Skeletal muscle satellite cell (primary cell): ENCODE measurements at regions not wholly inside any gene's neighbourhood (a gene's known extent, or its start where the extent isn't known, plus 50 kb on each side); places are given as distances from the start of the nearest gene placed in this dataset.

Experiments used
- H3K27me3 ChIP-seq: 2 replicates; pipeline ENCODE4 v1.7.0; 2013; ENCODE audit warnings: low read length; ENCODE audit not compliant: control insufficient read depth, insufficient read depth
- H3K36me3 ChIP-seq: 2 replicates; pipeline ENCODE4 v1.7.0; 2013; ENCODE audit warnings: mild to moderate bottlenecking, control low read depth, low read length; ENCODE audit not compliant: insufficient read depth
- H3K4me1 ChIP-seq: 2 replicates; pipeline ENCODE4 v1.7.0; 2013; ENCODE audit warnings: low read length; ENCODE audit not compliant: control insufficient read depth, insufficient read depth
- H3K4me2 ChIP-seq: 2 replicates; pipeline ENCODE4 v1.7.0; 2013; ENCODE audit warnings: mild to moderate bottlenecking, low read length
- H3K4me3 ChIP-seq: 2 replicates; pipeline ENCODE4 v1.7.0; 2013; ENCODE audit warnings: low read length
- H3K9ac ChIP-seq: 2 replicates; pipeline ENCODE4 v1.7.0; 2013; ENCODE audit warnings: mild to moderate bottlenecking, low read depth, low read length, moderate library complexity
- H3K9me3 ChIP-seq: replicated peaks from 2 replicates; pipeline ENCODE4 v1.7.0; 2013; ENCODE audit warnings: mild to moderate bottlenecking, control low read depth, low read length

DNA sequence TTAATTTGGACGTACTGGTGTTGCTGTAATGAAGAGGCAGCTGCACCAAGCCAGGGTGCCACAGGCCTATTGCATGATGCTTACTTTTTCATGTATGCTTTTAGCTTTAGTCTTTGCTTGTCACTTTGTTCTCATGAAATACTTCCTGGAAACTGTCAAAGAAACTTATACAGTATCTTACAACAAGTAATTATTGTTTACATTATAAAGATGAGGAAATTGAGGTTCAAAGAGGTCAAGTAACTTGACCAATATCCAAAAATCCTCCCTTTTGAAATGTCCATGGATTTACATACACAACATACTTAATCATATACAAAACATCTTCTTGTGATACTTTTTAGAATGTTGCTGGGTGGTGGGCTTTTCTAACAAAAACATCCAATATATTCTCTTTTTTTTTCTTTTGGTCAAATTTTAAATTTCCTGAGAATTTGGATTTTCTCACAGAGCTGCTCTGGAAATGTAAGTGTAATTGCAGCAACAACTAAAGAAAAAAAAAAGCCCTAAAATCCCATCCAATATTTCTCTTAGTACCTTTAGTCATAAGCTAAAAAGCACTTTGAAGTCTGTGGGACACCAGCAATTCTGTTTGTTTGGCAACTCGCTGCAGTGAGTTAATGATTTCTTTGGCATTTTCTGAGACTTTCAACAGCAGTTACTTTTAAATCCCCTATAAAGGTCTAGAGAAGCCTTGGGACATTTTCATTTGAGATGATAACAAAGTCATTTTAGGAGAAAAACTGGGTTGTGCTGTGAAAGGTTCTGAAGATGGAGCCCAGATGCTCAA, 500.6 kb upstream of the IGFBP3 start:
- H3K4me2 ChIP-seq, result no peak overlapping the region
- H3K9me3 ChIP-seq, result no peaks in the 10 kb centered on the region
- H3K36me3 ChIP-seq, result no peaks in the 10 kb centered on the region
- no peak overlapping the region for H3K4me3 ChIP-seq
- no peaks in the 10 kb centered on the region for H3K4me1 ChIP-seq
- H3K27me3 ChIP-seq, result no peaks in the 10 kb centered on the region
- no peak overlapping the region for H3K9ac ChIP-seq

DNA sequence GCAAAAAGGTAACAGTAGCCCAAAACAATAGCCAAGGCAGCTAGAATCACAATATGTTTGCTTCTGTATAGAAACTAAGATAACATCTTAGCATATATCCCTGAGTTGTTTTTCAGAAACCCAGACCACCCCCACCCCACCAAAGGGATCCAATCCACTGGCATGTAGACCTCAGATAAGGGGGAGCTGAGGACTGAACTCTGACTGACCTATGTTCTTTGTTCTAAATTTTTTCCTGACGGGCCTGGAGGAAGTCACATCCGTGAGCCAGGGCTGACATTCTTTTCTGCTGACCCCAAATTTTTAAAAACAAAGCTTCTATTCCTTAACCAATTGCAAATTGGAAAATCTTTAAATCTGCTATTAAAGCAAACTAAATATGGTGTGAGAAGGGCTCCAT, 493.9 kb upstream of the IGFBP3 start:
- Histone ChIP-seq H3K4me1 (no peaks in the 10 kb centered on the region), H3K4me3 (no peak overlapping the region), H3K36me3 (no peaks in the 10 kb centered on the region), H3K9me3 (no peaks in the 10 kb centered on the region), H3K4me2 (no peak overlapping the region), H3K9ac (no peak overlapping the region), H3K27me3 (no peaks in the 10 kb centered on the region)

DNA sequence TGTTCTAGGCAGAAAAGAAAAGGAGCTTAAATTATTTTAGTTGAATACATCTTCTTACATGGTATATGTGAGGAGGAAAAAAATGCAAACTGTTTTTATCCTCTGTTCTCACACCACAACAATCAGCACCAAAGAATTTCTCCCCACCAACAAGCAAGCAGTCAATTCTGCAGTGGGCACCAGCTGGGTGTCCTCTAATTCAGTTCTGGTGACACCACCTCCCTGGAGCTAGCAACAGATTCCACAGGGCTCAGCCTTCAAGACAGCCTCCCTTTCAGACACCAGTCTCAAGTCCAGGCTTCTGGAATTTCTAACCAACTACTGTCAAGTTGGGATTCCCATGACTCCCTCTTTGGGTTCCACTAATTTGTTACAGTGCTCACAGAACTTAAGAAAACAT, 490.2 kb upstream of the IGFBP3 start:
- Histone ChIP-seq H3K4me2 (no peak overlapping the region), H3K27me3 (no peaks in the 10 kb centered on the region), H3K9ac (no peak overlapping the region), H3K4me3 (no peak overlapping the region), H3K4me1 (no peaks in the 10 kb centered on the region), H3K36me3 (no peaks in the 10 kb centered on the region), H3K9me3 (no peaks in the 10 kb centered on the region)

DNA sequence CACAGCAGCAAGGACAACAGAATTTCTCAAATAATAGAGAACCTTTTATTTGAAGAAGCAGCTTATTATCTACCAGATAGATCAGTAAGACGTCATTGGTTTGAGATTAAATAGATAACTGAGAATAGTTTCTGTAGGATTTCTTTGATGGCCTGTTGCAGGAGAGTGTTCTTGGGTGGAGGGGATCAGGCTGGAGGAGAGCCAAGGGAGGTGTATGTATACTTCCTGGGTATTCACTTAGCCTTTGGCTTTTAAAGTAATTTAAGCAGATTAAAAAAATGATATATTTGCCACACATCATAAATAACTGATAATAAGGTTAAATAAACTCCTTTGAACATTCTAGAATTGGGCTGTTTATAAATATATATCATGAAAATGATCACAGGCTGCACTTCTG, 486.1 kb upstream of the IGFBP3 start:
- H3K27me3 ChIP-seq, result no peaks in the 10 kb centered on the region
- H3K36me3 ChIP-seq, result no peaks in the 10 kb centered on the region
- no peak overlapping the region for H3K4me2 ChIP-seq
- H3K9ac ChIP-seq, result no peak overlapping the region
- no peak overlapping the region for H3K4me3 ChIP-seq
- H3K4me1 ChIP-seq, result no peaks in the 10 kb centered on the region
- H3K9me3 ChIP-seq, result no peaks in the 10 kb centered on the region

DNA sequence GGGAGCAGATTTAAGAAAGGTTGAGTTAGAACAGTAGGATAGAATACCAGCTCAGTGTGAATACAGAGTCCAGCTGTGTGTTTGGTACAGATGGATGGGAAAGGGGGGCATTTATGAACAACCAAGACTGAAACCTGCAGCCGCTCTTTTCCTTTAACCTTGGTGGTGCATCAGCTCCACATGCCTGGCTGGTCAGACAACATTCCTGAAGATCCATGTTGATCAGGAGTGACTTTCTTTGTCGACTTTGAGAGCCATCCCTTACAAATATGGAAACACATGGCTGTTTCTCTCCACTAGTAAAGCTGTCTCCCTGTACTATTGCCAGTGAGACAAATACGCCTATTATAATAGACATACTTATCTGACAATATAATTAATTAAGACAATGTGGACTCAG, 476.5 kb upstream of the IGFBP3 start:
- no peaks in the 10 kb centered on the region for H3K9me3 ChIP-seq
- no peaks in the 10 kb centered on the region for H3K4me1 ChIP-seq
- no peaks in the 10 kb centered on the region for H3K27me3 ChIP-seq
- no peak overlapping the region for H3K4me3 ChIP-seq
- no peak overlapping the region for H3K4me2 ChIP-seq
- H3K36me3 ChIP-seq, result no peaks in the 10 kb centered on the region
- H3K9ac ChIP-seq, result no peak overlapping the region

DNA sequence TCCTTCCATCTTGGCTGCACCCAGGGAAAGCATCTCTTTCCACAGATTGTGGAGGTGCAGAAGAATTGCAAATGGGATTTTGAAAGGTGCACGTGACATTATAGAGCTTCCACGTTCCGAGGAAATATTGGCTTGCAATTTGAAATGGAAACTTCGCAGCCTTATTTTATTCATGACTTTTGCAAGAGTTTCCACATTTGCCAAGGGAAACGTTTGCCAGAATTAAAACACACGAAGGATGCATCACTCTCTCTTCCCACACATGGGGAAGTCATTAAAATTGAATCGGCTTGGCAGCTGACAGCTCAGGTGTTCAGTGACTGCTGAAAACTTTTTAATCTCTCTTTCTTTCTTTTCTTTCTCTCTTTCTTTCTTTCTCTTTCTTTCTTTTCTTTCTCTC, 475.4 kb upstream of the IGFBP3 start:
- no peak overlapping the region for H3K9ac ChIP-seq
- H3K27me3 ChIP-seq, result no peaks in the 10 kb centered on the region
- H3K4me1 ChIP-seq, result no peaks in the 10 kb centered on the region
- H3K9me3 ChIP-seq, result no peaks in the 10 kb centered on the region
- no peaks in the 10 kb centered on the region for H3K36me3 ChIP-seq
- H3K4me3 ChIP-seq, result no peak overlapping the region
- H3K4me2 ChIP-seq, result no peak overlapping the region

DNA sequence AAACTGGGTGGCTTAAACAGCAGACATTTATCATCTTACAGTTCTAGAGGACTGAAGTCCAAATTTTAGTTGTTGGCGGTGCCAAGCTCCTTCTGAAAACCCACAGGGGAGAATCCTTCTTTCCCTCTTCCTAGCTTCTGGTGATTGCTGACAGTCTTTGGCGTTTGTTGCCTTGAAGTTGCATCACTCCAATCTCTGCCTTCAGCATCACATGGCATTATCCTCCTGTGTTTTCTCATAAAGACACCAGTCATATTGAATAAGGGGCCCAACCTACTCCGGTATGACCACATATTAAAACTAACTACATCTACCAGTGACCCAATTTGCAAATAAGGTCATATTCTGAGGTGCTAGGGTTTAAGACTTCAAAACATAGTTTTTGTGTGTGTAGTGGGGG, 472.1 kb upstream of the IGFBP3 start:
- no peak overlapping the region for H3K4me3 ChIP-seq
- no peak overlapping the region for H3K4me2 ChIP-seq
- H3K36me3 ChIP-seq, result no peaks in the 10 kb centered on the region
- H3K9me3 ChIP-seq, result no peaks in the 10 kb centered on the region
- peaks cover under 1% of the 10 kb centered on the region for H3K4me1 ChIP-seq
- H3K9ac ChIP-seq, result no peak overlapping the region
- H3K27me3 ChIP-seq, result no peaks in the 10 kb centered on the region

DNA sequence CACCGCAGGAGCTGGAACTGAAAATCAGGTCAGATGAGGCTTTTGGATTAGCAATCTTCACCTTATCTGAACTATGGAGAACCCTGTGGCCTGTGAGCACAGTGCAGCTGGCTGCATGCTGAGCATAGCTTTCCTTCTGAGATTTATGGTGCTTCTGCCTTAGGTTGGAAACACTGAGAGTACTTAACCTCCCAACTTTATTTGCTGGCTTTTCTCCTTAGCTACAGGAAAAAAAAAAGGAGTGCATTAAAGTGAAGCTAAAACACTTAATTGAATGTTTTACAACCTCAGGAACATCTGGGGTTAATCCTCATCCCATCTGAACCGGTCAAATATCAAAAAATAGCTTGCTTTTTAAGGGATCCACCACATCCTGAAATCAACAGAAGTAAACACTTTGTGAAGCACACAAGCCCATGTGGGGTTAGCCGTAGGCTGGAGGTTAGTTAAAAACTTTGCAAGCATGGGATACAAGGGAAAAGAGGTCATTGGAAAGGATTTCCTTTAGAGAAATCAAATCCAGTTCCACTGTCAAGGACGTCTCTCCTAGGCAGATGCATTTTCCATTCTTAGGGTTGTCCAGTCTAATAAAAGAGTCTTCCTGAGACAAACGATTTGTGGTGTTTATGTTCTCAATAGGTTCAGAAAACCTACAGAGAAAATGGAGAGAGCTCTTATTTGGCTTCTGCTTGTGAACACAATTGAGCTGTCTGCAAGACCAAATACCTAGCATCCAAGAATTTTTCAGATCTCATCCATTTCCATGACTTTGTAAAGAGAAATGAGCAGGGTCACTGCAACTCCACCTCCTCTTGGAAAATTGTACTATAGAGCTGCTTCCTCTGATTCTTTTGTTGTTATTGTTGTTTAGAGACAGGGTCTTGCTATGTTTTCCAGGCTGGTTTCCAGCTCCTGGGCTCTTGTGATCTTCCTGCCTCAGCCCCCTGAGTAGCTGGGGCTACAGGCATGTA, 470.4 kb upstream of the IGFBP3 start:
- no peak overlapping the region for H3K4me2 ChIP-seq
- H3K9me3 ChIP-seq, result no peaks in the 10 kb centered on the region
- no peaks in the 10 kb centered on the region for H3K36me3 ChIP-seq
- H3K27me3 ChIP-seq, result no peaks in the 10 kb centered on the region
- H3K4me1 ChIP-seq, result peaks cover 15% of the 10 kb centered on the region
- H3K9ac ChIP-seq, result no peak overlapping the region
- H3K4me3 ChIP-seq, result no peak overlapping the region

DNA sequence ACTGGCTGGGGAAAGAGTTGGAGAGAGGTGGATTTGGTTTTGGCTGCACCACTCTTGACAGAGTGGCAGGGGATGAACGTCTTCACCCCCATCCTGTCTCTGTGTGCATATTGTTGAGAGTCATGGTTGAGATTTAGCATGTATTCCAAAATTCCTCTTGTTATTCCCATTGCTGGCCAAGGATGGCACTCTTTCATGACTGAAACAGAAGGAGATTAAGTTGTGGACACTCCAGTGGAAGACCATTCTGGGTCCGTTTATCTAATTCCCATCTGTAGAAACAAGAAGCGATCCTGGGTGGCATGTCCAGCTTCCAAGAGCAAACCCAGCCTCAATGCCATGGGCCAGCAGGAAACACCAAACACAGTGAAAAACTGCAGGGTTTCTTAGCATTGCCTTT, 469.0 kb upstream of the IGFBP3 start:
- no peak overlapping the region for H3K9ac ChIP-seq
- H3K27me3 ChIP-seq, result no peaks in the 10 kb centered on the region
- H3K4me3 ChIP-seq, result no peak overlapping the region
- H3K4me2 ChIP-seq, result no peak overlapping the region
- H3K4me1 ChIP-seq, result peaks cover 27% of the 10 kb centered on the region
- H3K9me3 ChIP-seq, result no peaks in the 10 kb centered on the region
- H3K36me3 ChIP-seq, result no peaks in the 10 kb centered on the region

DNA sequence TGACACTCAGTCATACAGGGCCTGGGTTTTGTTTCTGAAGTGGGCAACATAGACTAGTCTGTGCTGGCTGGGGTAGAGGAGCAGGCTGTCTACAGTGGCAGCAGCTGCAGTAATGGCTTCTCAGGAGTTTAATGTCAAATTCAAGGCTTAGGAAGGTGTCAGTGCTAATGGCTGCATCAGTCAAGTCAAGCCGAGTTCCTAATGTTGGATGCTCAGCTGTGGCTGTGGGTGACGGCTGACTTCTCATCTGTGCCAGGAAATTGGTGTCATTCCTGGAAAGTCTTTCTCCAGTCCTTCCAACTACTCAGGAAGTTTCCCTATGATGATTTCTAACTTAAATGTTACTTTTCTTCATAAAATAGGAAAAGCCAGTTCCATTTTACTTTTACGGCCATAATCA, 468.1 kb upstream of the IGFBP3 start:
- H3K9me3 ChIP-seq, result no peaks in the 10 kb centered on the region
- no peak overlapping the region for H3K4me2 ChIP-seq
- peaks cover 32% of the 10 kb centered on the region for H3K4me1 ChIP-seq
- H3K27me3 ChIP-seq, result no peaks in the 10 kb centered on the region
- no peak overlapping the region for H3K4me3 ChIP-seq
- no peaks in the 10 kb centered on the region for H3K36me3 ChIP-seq
- H3K9ac ChIP-seq, result no peak overlapping the region

DNA sequence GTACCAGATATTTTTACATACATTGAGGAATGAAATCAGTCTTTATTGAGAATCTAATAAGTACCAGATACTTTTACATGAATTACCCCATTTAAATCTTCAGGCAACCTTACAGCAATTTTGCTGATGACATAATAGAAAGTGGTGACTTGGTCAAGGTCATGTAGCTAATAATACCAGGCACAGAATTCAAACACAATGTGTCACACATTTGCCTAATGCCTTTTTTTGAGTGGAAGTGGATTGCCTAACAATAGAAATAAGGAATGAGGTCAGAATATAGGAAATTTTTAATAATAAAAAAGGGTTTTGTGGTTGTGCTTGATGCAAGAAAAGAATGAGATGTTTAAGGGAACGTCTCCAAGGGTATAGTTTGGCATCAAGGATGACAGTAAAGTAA, 466.6 kb upstream of the IGFBP3 start:
- H3K27me3 ChIP-seq, result no peaks in the 10 kb centered on the region
- peak overlapping the region; percentile 4 for H3K9ac ChIP-seq
- H3K4me1 ChIP-seq, result peaks cover 38% of the 10 kb centered on the region
- H3K9me3 ChIP-seq, result no peaks in the 10 kb centered on the region
- H3K4me2 ChIP-seq, result no peak overlapping the region
- no peaks in the 10 kb centered on the region for H3K36me3 ChIP-seq
- H3K4me3 ChIP-seq, result no peak overlapping the region
